Adrenal gland (tissue), 5 donors: ENCODE measurements at regions not wholly inside any gene's neighbourhood (a gene's known extent, or its start where the extent isn't known, plus 50 kb on each side); places are given as distances from the start of the nearest gene placed in this dataset.

Source experiments
- POLR2A ChIP-seq, 2 donors: fragments of 450-650 bp; IDR thresholded peaks; one replicate each; pipeline ENCODE4 v1.6.1; 2017; ENCODE audit warnings: antibody characterized with exemption in 2 of 2, mild to moderate bottlenecking in 2 of 2, moderate library complexity in 1 of 2
- TF ChIP-seq, protein P1 (sequence below), 6 experiments: fragments of 450-650 bp in 4 of 6; fragments of 200-600 bp in 2 of 6; sonication (generic) in 1 of 6; IDR thresholded peaks; 1 replicate in 5 of 6; 2 replicates in 1 of 6; pipeline versions ENCODE4 v1.5.1 to v1.8.0; 2016 to 2021; ENCODE audit warnings: antibody characterized with exemption in 6 of 6, mild to moderate bottlenecking in 2 of 6, moderate library complexity in 1 of 6
- donor health status: DM: no; HTN: no; CAD: no.

DNA sequence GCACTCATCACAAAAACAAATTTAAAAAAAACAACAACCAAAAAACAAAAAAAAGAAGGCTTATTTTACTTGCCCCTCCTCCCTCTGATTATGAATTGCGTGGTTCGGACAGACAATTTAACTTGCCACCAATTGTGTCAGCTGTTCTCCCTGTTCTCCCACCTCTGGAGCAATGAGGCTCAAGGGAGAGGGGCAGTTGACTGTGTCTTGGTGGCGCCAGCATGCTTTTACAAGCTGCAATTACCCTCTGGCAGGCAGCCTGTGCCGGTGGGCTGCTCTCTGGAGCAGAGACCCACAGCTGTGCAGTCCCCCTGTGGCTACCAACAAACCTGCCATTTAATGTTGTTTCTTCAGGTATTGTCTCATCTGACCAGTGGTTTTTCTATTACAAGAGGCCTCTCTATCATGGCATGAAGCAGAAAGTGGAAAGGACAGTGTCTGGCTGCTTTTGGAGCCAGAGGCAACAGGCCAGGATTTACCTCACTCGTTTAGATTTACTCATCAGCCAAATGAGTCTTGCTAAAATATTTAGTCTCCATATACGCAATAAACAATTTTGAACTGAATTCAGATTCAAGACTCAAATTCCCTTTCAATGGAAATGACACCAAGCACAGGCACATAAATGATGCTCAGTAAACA lies 192.0 kb upstream of the TPRG1 start:
- TF ChIP-seq POLR2A (IDR thresholded peaks at IDR 0.05), result no peak
- TF ChIP-seq, protein P1, sequence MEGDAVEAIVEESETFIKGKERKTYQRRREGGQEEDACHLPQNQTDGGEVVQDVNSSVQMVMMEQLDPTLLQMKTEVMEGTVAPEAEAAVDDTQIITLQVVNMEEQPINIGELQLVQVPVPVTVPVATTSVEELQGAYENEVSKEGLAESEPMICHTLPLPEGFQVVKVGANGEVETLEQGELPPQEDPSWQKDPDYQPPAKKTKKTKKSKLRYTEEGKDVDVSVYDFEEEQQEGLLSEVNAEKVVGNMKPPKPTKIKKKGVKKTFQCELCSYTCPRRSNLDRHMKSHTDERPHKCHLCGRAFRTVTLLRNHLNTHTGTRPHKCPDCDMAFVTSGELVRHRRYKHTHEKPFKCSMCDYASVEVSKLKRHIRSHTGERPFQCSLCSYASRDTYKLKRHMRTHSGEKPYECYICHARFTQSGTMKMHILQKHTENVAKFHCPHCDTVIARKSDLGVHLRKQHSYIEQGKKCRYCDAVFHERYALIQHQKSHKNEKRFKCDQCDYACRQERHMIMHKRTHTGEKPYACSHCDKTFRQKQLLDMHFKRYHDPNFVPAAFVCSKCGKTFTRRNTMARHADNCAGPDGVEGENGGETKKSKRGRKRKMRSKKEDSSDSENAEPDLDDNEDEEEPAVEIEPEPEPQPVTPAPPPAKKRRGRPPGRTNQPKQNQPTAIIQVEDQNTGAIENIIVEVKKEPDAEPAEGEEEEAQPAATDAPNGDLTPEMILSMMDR (IDR thresholded peaks at IDR 0.05), result no peak
